ENCODE measurements at regions not wholly inside any gene's neighbourhood (a gene's known extent, or its start where the extent isn't known, plus 50 kb on each side); places are given as distances from the start of the nearest gene placed in this dataset.

- POLR2A ChIA-PET = no interaction called here
- TF ChIP-seq ZNF555 (tag by site-specific recombination; conservative IDR thresholded peaks at IDR 0.05) = no peak
- TF ChIP-seq SALL2 (tag by site-specific recombination; IDR thresholded peaks at IDR 0.05; ENCODE audit: borderline replicate concordance) = no peak
- TF ChIP-seq ZNF24 (tag by site-specific recombination; IDR thresholded peaks at IDR 0.05) = no peak
- no peak for TF ChIP-seq ZNF132 (tag by site-specific recombination; IDR thresholded peaks at IDR 0.05; ENCODE audit: borderline replicate concordance)
- no peak for TF ChIP-seq ZFP41 (tag by site-specific recombination; IDR thresholded peaks at IDR 0.05; ENCODE audit: borderline replicate concordance)
- TF ChIP-seq ZBTB26 (tag by site-specific recombination; optimal IDR thresholded peaks at IDR 0.05) = no peak
- TF ChIP-seq ZIC2 (tag by site-specific recombination; IDR thresholded peaks at IDR 0.05) = no peak
- no peak for TF ChIP-seq PRDM6 (tag by site-specific recombination; IDR thresholded peaks at IDR 0.05)
- no peak for TF ChIP-seq ZNF747 (tag by site-specific recombination; IDR thresholded peaks at IDR 0.05)
- TF ChIP-seq ZSCAN18 (tag by site-specific recombination; IDR thresholded peaks at IDR 0.05) = no peak
- no peak for TF ChIP-seq REST (tag by site-specific recombination; IDR thresholded peaks at IDR 0.05)
- no peak for TF ChIP-seq ZNF518A (tag by site-specific recombination; conservative IDR thresholded peaks at IDR 0.05; ENCODE audit: low read depth)
- TF ChIP-seq SCRT1 (tag by site-specific recombination; IDR thresholded peaks at IDR 0.05; ENCODE audit: borderline replicate concordance) = no peak
- TF ChIP-seq ZNF548 (tag by site-specific recombination; IDR thresholded peaks at IDR 0.05) = no peak
- no peak for TF ChIP-seq ZNF416 (tag by site-specific recombination; IDR thresholded peaks at IDR 0.05)
- no peak for TF ChIP-seq KLF7 (tag by site-specific recombination; IDR thresholded peaks at IDR 0.05; ENCODE audit: borderline replicate concordance)
- no peak for TF ChIP-seq ZBTB6 (tag by site-specific recombination; IDR thresholded peaks at IDR 0.05)
- Histone ChIP-seq H3K4me1 (ENCODE audit: control insufficient read depth, insufficient read depth, low read length) (no peaks in the 10 kb centered on the region), H3K9me3 (ENCODE audit: control insufficient read depth, insufficient read depth, low read depth, low read length) (no peaks in the 10 kb centered on the region), H3K36me3 (ENCODE audit: control insufficient read depth in 2 of 2, insufficient read depth in 1 of 2, low read length in 2 of 2) (no peaks in the 10 kb centered on the region), H3K27ac (ENCODE audit: extremely low read depth, low read depth, low read length) (no peak overlapping the region), H3K4me3 (ENCODE audit: low read depth, low read length) (no peak overlapping the region)
- CTCF ChIA-PET = interaction anchor here (1.2 kb wide), 1 partner anchor 27 kb away, joined by 3 read pairs; no protein-coding TSS in a partner anchor
These were observed 82.9 kb upstream of the MED14 start for GRCh38 chrX:40818236-40818635.

Data from HEK293 (cell line).